Activated naive CD4-positive, alpha-beta T cell treated with anti-CD3 and anti-CD28 coated beads for 36 hours (primary cell): ENCODE measurements at regions not wholly inside any gene's neighbourhood (a gene's known extent, or its start where the extent isn't known, plus 50 kb on each side); places are given as distances from the start of the nearest gene placed in this dataset.
A peak's percentile ranks its signal among the peaks of the same experiment; 100 is the strongest.

ENCODE experiments used
- CTCF ChIA-PET: fragments of 350-600 bp; sonication (Branson Sonifier 250); formaldehyde crosslinking; loops from one replicate; lab custom pipeline; 2021; ENCODE audit warnings: antibody characterized with exemption; lab: Charles Lee
- DNase-seq: peaks from one replicate; pipeline ENCODE4 v3.0.0-alpha.2; 2020
- H3K27ac Mint-ChIP-seq: one replicate; pipeline ENCODE4 v1.8.0; 2021; ENCODE audit warnings: mild to moderate bottlenecking, mixed read lengths
- H3K27me3 Mint-ChIP-seq: one replicate; pipeline ENCODE4 v1.8.0; 2021; ENCODE audit warnings: low read depth, mixed read lengths
- H3K36me3 Mint-ChIP-seq: one replicate; pipeline ENCODE4 v1.8.0; 2021; ENCODE audit warnings: low read depth, mixed read lengths
- H3K4me1 Mint-ChIP-seq: one replicate; pipeline ENCODE4 v1.8.0; 2021; ENCODE audit warnings: low read depth, mixed read lengths
- H3K4me3 Mint-ChIP-seq: one replicate; pipeline ENCODE4 v1.8.0; 2021; ENCODE audit warnings: mild to moderate bottlenecking, moderate library complexity, mixed read lengths
- H3K9me3 Mint-ChIP-seq: one replicate; pipeline ENCODE4 v1.8.0; 2021; ENCODE audit warnings: mixed read lengths
- intact Hi-C: fragments of 100-400 bp; cut with micrococcal nuclease; formaldehyde crosslinking; loops from one replicate; pipeline ENCODE4 v1.15.1; 2023

DNA sequence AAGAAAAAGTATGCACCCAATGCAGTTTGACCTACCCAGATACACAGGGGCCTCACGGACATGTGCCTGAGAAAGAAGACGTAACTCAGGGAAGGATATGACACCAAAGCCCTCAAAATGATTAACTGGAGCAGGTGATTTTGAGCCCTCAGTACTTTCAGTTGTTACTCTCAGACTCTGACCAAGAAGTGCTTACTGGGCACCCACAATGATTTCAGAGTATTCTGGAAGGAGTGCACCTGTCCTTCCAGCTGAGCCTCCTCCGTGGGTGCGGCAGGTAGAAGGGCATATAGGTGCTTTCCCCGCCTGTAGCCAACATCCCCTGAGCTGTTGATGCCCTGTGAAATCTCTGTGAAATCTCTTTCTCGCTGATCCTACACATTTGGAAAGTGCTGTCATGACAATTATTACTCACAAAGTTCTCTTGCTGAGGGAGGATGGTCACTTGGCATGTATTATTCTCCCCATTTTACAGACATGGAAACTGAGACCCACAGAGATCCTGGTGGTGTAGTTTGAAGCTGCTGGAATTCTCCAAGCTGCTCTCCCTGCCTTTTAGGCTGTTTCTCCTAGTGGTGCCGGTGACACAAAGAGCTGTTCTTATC, 154.3 kb upstream of the CCND2 start:
- DNase-seq = peak; percentile 90
- no peaks in the 10 kb centered on the region for H3K36me3 Mint-ChIP-seq
- H3K27ac Mint-ChIP-seq = peak overlapping the region; percentile 96
- intact Hi-C loops = loop anchor here (1.0 to 5.0 kb wide), 9 partner anchors 17 to 388 kb away; no protein-coding TSS in a partner anchor
- H3K4me3 Mint-ChIP-seq = peak overlapping the region; percentile 58
- H3K4me1 Mint-ChIP-seq = peaks cover 66% of the 10 kb centered on the region
- no peaks in the 10 kb centered on the region for H3K9me3 Mint-ChIP-seq
- no peaks in the 10 kb centered on the region for H3K27me3 Mint-ChIP-seq
- CTCF ChIA-PET = interaction anchor here (0.6 to 3.0 kb wide), 9 partner anchors 12 to 159 kb away, joined by 3 to 12 read pairs (median 4); no protein-coding TSS in a partner anchor

DNA sequence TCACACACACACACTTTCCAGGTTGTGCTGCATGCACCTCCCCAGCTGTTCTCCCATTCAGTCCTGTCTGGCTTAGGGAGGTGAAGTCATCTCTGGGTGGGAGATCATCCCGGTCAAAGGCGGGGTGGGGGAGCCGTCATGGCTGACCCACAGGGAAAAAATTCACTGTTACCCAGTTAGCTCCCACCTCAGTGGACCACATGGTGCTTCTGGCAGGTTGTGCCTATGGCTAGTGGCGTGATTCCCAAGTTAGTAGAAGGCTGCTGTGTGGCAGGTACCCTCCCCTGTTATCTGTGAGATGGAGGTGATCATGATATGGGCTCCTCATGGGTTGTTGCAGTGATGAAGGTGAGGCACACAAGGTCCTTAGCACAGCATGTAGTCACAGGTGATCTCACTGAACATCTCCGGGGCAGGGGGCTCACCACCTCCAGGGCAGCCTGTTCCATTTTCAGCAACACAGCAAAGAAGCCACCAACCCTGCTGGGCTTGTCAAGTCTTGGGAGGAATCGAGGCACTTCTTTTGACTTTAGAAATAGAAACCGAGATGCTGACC, 154.9 kb upstream of the CCND2 start:
- CTCF ChIA-PET = interaction anchor here (0.6 to 3.4 kb wide), 10 partner anchors 11 to 160 kb away, joined by 3 to 33 read pairs (median 5); no protein-coding TSS in a partner anchor
- H3K4me1 Mint-ChIP-seq = peaks cover 62% of the 10 kb centered on the region
- H3K36me3 Mint-ChIP-seq = no peaks in the 10 kb centered on the region
- peak overlapping the region; percentile 58 for H3K4me3 Mint-ChIP-seq
- no peaks in the 10 kb centered on the region for H3K9me3 Mint-ChIP-seq
- no peak for DNase-seq
- no peaks in the 10 kb centered on the region for H3K27me3 Mint-ChIP-seq
- H3K27ac Mint-ChIP-seq = peak overlapping the region; percentile 96
- intact Hi-C loops = loop anchor here (1.0 to 5.0 kb wide), 9 partner anchors 18 to 389 kb away; no protein-coding TSS in a partner anchor

DNA sequence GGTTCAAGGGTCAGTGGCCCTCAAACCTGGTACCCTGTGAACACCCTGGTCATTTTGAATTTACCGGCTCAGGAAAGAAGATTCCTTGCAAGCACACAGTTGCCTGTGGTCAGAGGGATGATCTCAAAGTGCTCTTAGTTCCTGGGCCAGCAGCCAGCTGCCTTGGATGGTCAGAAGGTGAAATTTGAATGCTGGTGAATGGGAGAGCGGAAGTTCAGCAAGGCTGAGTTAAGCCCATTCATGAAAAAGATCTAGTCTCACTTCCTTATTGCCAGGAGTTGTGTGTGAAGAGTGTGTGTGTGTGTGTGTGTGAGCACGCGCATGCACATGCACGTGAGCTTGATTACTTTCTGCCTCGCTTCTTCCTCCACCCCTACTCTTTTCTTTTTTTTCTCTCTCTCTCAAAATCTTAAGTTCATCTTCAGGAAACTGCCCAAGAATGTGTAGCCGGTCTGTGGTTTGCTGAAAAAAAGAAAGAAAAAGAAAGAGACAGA, 155.5 kb upstream of the CCND2 start:
- Mint-ChIP-seq H3K27ac (peak overlapping the region; percentile 96), H3K4me1 (peaks cover 61% of the 10 kb centered on the region), H3K9me3 (no peaks in the 10 kb centered on the region), H3K4me3 (peak overlapping the region; percentile 58), H3K36me3 (no peaks in the 10 kb centered on the region), H3K27me3 (no peaks in the 10 kb centered on the region)
- CTCF ChIA-PET = interaction anchor here (0.5 to 3.4 kb wide), 10 partner anchors 11 to 1950 kb away, joined by 3 to 33 read pairs (median 4); no protein-coding TSS in a partner anchor
- intact Hi-C loops = loop anchor here (2.0 to 5.0 kb wide), 3 partner anchors 53 to 389 kb away; no protein-coding TSS in a partner anchor
- DNase-seq = no peak

DNA sequence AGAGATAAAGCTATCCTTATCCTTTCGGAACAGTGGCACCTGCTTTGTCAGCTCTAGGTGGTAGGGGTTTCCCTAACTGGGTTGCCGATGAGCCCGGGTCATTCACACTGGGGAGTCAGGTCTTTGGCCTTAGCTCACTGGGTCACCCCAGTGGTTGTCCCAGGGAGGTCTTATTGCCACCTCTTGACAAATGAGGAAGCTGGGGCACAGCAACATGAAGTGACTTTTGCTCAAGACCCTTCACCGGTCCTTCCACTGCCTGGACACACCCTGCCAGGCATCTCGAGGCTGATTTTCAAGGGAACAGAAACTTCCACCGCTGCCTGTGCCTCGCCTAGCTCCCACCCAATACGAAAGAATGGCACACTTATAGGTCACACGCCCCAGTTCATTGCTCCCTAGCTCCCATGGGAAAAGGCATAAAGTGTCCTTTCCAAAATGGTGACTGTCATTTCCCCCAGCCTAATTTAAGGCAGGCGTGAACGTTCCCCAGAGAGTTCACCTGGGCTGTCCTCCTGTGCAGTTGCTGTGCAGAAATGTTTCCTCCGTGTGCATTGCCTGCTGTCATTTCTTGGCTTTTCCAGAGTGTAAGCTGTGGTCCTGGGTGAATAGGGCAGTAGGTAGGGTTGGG, 156.1 kb upstream of the CCND2 start:
- Mint-ChIP-seq H3K27me3 (no peaks in the 10 kb centered on the region), H3K4me3 (peak overlapping the region; percentile 58), H3K27ac (peak overlapping the region; percentile 96), H3K4me1 (peaks cover 64% of the 10 kb centered on the region), H3K36me3 (no peaks in the 10 kb centered on the region), H3K9me3 (no peaks in the 10 kb centered on the region)
- intact Hi-C loops = loop anchor here (2.0 to 5.0 kb wide), 3 partner anchors 53 to 390 kb away; no protein-coding TSS in a partner anchor
- DNase-seq = no peak
- CTCF ChIA-PET = interaction anchor here (0.5 to 3.4 kb wide), 12 partner anchors 10 to 1951 kb away, joined by 3 to 33 read pairs (median 4); no protein-coding TSS in a partner anchor

DNA sequence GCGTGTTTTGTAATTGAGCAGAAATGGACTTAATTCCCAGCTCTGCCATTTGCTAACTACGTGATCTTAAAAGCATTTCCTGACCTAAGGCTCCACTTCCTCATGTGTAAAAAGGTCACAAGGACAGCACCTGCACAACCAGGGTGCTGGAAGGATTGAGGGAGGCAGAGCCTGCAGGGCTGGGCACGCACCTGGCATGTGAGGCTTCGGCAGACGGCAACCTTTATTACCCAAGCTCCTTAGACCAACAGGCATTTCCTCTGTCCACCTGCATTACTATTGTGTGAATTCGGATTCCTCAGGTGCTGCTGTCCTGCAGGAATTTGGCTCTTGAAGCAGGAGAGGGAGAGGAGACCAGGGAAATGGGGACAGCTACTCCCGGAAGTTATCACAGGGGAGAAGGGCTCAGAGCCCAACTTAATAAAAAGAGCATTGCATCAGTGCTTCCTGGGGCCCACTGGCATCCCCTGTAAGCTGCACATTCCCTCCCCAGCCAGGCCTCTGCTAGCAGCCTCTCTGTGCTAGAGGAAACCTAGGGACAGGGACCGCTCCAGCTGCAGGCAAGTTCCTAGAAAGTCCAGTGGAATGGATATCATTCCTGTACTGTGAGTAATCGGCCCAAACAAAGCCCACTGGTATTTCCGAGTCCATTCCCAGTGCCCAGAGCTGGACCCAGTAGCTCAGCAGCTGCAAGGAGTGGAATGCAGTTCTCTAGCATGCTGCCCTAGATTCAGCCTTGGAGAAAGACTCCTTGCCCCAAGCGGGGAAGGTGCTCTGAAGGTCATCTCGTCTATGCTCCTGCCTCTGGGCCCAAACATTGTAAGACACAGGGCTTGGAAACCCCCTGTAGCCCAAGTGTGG, 157.1 kb upstream of the CCND2 start:
- intact Hi-C loops = loop anchor here (5.0 kb wide), 1 partner anchor 391 kb away; no protein-coding TSS in a partner anchor
- CTCF ChIA-PET = interaction anchor here (0.7 to 3.4 kb wide), 10 partner anchors 9 to 165 kb away, joined by 3 to 33 read pairs (median 3); no protein-coding TSS in a partner anchor
- H3K27me3 Mint-ChIP-seq = peaks cover under 1% of the 10 kb centered on the region

DNA sequence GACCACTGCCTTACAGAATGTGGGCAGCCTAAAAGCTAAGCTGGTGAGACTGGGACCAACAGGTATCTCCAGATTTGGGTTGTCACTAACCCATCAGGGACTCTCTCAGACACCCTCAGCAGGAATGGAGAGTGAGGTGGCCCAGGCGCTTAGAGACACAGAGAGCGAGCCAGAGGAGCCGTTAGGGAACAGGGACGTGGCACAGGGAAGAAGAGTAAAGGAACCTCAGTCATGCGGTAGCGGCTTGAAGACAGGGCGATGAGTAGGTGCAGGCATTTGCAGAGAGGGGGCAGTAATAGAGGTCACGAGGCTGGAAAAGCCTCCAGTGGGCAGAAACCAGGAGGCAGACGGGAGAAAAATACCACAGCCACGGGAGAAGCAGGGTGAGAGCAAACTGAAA, 158.0 kb upstream of the CCND2 start:
- intact Hi-C loops = loop anchor here (5.0 kb wide), 1 partner anchor 392 kb away; no protein-coding TSS in a partner anchor
- Mint-ChIP-seq H3K4me1 (peaks cover 72% of the 10 kb centered on the region), H3K4me3 (no peak overlapping the region), H3K36me3 (no peaks in the 10 kb centered on the region), H3K9me3 (no peaks in the 10 kb centered on the region), H3K27me3 (peaks cover 3% of the 10 kb centered on the region), H3K27ac (peak overlapping the region; percentile 16)
- DNase-seq = no peak
- CTCF ChIA-PET = interaction anchor here (1.4 to 3.4 kb wide), 2 partner anchors 8 to 101 kb away, joined by 3 to 33 read pairs; no protein-coding TSS in a partner anchor

More for the DNA sequence above, 157.1 kb upstream of the CCND2 start:
- Mint-ChIP-seq H3K9me3 (no peaks in the 10 kb centered on the region), H3K36me3 (no peaks in the 10 kb centered on the region), H3K4me1 (peaks cover 72% of the 10 kb centered on the region), H3K4me3 (no peak overlapping the region), H3K27ac (peak overlapping the region; percentile 33)
- no peak for DNase-seq

DNA sequence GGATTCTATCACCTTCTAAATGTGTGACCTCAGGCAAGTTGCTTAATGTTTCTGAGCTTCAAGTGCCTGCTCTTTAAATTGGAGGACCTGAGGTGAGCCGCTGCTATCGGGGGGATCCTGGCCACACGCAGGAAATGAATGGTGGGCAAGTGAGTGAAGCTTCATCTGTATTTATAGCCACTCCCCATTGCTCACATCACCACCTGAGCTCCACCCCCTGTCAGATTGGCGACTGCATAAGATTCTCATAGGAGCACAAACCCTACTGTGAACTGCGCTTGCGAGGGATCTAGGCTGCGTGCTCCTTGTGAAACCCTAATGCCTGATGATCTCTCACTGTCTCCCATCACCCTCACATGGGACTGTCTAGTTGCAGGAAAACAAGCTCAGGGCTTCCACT, 158.6 kb upstream of the CCND2 start:
- DNase-seq = peak; percentile 50
- H3K4me3 Mint-ChIP-seq = no peak overlapping the region
- no peak overlapping the region for H3K27ac Mint-ChIP-seq
- peaks cover 68% of the 10 kb centered on the region for H3K4me1 Mint-ChIP-seq
- CTCF ChIA-PET = interaction anchor here (0.6 to 3.4 kb wide), 3 partner anchors 8 to 101 kb away, joined by 3 to 33 read pairs (median 3); no protein-coding TSS in a partner anchor
- peaks cover 3% of the 10 kb centered on the region for H3K27me3 Mint-ChIP-seq
- no peaks in the 10 kb centered on the region for H3K9me3 Mint-ChIP-seq
- H3K36me3 Mint-ChIP-seq = no peaks in the 10 kb centered on the region
- intact Hi-C loops = loop anchor here (5.0 kb wide), 1 partner anchor 392 kb away; no protein-coding TSS in a partner anchor

DNA sequence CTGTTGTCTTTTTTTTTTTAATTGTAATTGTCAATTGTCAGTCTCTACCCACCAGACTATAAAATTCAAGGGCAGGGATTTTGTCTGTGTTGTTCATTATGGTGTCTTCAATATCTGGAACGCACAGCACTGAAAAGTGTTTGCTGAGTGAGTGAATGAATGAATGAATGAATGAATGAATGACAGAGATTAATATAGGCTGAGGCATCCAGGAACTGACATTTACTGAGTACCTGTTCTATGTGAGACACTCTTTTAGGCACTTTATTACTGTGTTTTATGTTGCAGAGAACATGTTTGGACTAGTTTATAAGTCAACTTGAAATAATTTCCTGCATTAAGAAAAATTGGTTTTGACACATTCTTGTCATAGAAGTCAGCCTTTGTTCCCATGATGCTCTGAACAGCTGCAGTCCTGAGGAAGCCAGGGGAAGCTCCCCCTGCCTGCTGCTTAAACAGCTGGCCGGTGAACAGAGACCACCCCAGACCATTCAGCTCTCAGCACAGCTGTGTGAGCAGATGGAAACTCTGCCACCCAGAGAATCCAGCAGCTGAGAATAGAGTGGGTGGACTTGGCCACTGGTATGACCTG, 160.7 kb upstream of the CCND2 start:
- no peak overlapping the region for H3K4me3 Mint-ChIP-seq
- no peak for DNase-seq
- CTCF ChIA-PET = no interaction called here
- H3K27ac Mint-ChIP-seq = peak overlapping the region; percentile 73
- peaks cover 61% of the 10 kb centered on the region for H3K4me1 Mint-ChIP-seq
- intact Hi-C loops = loop anchor here (1.0 kb wide), 2 partner anchors 23 to 33 kb away; no protein-coding TSS in a partner anchor
- H3K36me3 Mint-ChIP-seq = no peaks in the 10 kb centered on the region
- H3K27me3 Mint-ChIP-seq = peaks cover 3% of the 10 kb centered on the region
- no peaks in the 10 kb centered on the region for H3K9me3 Mint-ChIP-seq

DNA sequence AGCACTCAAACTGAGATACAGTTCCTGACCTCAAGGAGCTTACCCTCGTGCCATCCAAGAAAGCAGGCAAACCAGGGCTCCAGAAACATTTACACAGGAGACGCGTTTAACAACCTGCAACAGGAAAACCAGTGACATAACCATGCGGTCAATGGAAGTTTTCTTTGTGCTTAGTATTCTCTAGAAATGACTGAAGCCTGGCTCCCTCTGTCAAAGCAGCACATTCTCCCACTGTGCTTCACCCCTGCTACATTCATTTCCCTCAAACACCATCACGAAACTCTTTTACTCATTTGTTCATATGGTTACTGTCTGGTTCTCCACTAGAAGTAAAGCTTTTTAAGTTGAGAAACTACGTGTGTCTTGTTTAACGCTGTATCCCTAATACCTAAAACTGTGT, 161.3 kb upstream of the CCND2 start:
- H3K27me3 Mint-ChIP-seq = peaks cover 3% of the 10 kb centered on the region
- peaks cover 60% of the 10 kb centered on the region for H3K4me1 Mint-ChIP-seq
- peak; percentile 60 for DNase-seq
- CTCF ChIA-PET = no interaction called here
- no peak overlapping the region for H3K4me3 Mint-ChIP-seq
- intact Hi-C loops = loop anchor here (1.0 kb wide), 2 partner anchors 24 to 34 kb away; no protein-coding TSS in a partner anchor
- H3K9me3 Mint-ChIP-seq = no peaks in the 10 kb centered on the region
- H3K27ac Mint-ChIP-seq = peak overlapping the region; percentile 73
- no peaks in the 10 kb centered on the region for H3K36me3 Mint-ChIP-seq

DNA sequence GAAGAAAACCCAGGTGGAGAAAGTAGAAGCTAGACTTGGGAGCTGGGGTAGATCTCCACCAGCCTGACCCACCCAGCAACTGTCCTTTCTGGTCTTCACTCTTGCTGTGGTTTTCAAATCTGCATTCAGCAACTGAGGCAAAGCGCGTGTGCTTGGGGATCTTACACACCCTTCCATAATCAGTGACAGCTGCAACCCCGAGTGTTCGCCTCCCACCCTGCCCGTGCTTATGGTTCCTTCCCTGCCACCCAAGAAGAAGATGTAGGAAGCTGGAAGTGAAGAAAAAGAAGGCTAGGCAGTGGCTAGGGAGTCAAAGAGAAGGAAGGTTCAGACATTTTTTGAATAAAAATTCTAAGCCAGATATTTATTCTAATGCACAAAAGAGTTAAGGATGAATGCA, 162.6 kb upstream of the CCND2 start:
- DNase-seq = no peak
- Mint-ChIP-seq H3K4me1 (peaks cover 59% of the 10 kb centered on the region), H3K9me3 (no peaks in the 10 kb centered on the region), H3K4me3 (no peak overlapping the region), H3K27ac (no peak overlapping the region), H3K27me3 (peaks cover 3% of the 10 kb centered on the region), H3K36me3 (no peaks in the 10 kb centered on the region)
- CTCF ChIA-PET = interaction anchor here (0.7 to 2.5 kb wide), 2 partner anchors 20 to 166 kb away, joined by 3 to 9 read pairs; no protein-coding TSS in a partner anchor
- intact Hi-C loops = no loop called here

DNA sequence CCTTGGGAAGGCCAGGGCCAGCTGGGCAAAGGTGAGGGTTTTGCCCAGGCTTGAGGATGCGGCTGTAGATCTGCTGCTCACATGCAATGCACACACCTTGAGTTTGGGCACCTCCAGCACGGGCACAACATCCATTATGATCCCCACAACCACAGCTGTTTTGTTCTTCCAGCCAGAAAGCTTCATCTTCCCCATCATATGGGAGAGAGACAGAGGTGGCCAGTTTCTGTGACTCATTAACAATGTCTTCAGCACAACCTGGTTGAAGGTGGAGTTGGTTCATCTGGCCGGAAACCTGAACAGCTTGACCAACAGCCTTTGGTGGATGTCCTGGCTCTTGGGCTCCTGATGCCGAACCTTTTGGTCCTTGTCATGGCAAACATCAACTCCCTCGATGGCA, 163.7 kb upstream of the CCND2 start:
- no peak overlapping the region for H3K27ac Mint-ChIP-seq
- no peak for DNase-seq
- H3K36me3 Mint-ChIP-seq = no peaks in the 10 kb centered on the region
- no peak overlapping the region for H3K4me3 Mint-ChIP-seq
- CTCF ChIA-PET = interaction anchor here (0.9 to 2.5 kb wide), 3 partner anchors 32 to 167 kb away, joined by 3 to 9 read pairs (median 6); no protein-coding TSS in a partner anchor
- H3K9me3 Mint-ChIP-seq = no peaks in the 10 kb centered on the region
- H3K4me1 Mint-ChIP-seq = peaks cover 51% of the 10 kb centered on the region
- H3K27me3 Mint-ChIP-seq = peaks cover 3% of the 10 kb centered on the region
- intact Hi-C loops = loop anchor here (5.0 kb wide), 1 partner anchor 113 kb away; no protein-coding TSS in a partner anchor
